22Rv1 (cell line): ENCODE measurements at regions not wholly inside any gene's neighbourhood (a gene's known extent, or its start where the extent isn't known, plus 50 kb on each side); places are given as distances from the start of the nearest gene placed in this dataset.

Experiments
- H3K27ac ChIP-seq: fragments of 450-650 bp; 2 replicates; pipeline ENCODE4 v1.5.1; 2017
- CTCF ChIP-seq: fragments of 450-650 bp; IDR thresholded peaks from 2 replicates; pipeline ENCODE4 v1.5.1; 2017; ENCODE audit warnings: mild to moderate bottlenecking
- ZFX ChIP-seq: fragments of 450-650 bp; IDR thresholded peaks from 2 replicates; pipeline ENCODE4 v1.6.1; 2017; ENCODE audit warnings: antibody characterized with exemption, borderline replicate concordance

DNA sequence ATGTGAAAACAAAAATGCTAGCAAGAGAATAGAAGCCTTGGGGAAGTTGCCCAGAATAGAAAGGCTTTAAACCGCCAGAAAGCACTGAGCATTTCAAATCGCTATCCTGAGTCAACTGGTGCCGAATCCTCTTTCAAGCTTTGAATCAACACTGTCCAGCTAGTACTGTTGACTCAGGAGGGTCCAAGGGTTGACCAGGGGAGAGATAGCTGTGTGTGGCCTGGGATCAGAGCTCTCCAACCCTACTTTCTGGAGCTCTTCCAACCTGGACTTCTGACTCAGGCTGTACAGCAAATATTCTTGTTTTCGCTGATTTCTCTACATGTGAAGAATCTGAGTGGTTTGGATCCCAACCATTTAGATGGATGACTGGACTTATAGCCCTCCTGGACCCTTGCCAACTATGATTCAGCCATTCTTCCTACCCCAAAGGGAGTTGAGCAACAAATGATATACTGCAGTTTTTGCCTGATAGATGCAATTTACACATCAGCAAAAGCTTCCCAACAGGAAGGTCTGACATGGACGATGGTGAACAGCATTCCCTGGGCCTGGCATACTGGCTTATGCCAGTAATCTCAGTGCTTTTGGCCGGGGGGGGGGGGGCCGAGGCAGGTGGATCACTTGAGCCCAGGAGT, 154.0 kb upstream of the SDK2 start:
- H3K27ac ChIP-seq: no peak overlapping the region
- TF ChIP-seq CTCF (no peak), ZFX (no peak)

DNA sequence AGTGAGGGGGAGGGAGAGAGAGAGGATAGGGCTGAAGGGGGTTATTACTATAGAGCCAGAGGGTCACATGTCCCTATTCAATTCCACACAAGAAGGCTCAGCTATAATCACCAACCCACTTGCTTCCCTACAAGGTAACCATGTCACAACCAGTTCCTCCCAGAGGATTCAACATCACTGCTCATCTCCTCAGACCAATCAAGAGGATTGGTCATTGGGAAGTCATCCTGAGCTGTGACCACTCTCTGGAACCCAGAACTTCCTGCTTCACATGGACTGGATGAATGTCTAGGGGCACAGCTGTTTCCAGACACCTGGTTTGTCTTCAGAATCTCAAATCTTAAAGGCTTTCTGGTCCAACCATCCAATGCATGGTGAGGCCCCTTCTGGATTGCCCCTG, 154.9 kb upstream of the SDK2 start:
- TF ChIP-seq CTCF: no peak
- no peak for TF ChIP-seq ZFX
- no peak overlapping the region for H3K27ac ChIP-seq

DNA sequence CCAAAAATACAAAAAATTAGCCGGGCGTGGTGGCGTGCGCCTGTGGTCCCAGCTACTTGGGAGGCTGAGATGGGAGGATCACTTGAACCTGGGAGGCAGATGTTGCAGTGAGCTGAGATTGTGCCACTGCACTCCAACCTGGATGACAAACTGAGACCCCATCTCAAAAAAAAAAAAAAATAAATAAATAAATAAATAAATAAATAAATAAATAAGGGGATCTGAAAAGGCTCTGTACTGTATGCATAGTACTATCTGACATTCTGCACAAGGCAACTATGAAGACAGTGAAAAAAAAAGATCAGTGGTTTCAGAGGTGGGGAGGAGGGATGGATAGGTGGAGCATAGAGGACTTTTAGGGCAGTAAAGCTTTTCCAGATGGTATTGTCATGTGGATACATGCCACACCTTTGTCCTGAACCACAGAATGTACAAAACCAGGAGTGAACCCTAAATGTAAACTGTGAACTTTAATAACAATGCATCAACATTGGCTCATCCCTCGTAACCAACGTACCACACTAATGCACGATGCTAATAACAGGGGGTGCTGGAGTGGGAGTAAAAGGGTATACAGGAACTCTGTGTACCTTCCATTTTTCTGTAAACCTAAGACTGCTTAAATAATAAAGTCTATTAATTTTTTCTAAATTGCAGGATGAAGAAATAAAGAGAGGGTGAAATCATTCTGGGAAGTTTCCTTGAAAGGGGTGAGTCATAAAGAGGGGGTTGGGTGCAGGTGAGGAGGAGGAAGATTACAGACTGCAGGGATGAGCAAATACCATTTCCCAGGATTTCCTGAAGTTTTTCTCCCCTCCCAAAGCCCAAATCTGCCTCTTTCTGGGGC, 155.8 kb upstream of the SDK2 start:
- no peak for TF ChIP-seq ZFX
- TF ChIP-seq CTCF: no peak
- H3K27ac ChIP-seq: no peak overlapping the region

GRCh38 chr17:73800893-73801292, 156.6 kb upstream of the SDK2 start:
- no peak overlapping the region for H3K27ac ChIP-seq
- TF ChIP-seq ZFX (no peak), CTCF (no peak)

- no peak for TF ChIP-seq CTCF
- TF ChIP-seq ZFX: no peak
- H3K27ac ChIP-seq: no peak overlapping the region
These were observed 157.3 kb upstream of the SDK2 start for GRCh38 chr17:73801455-73802100.

DNA sequence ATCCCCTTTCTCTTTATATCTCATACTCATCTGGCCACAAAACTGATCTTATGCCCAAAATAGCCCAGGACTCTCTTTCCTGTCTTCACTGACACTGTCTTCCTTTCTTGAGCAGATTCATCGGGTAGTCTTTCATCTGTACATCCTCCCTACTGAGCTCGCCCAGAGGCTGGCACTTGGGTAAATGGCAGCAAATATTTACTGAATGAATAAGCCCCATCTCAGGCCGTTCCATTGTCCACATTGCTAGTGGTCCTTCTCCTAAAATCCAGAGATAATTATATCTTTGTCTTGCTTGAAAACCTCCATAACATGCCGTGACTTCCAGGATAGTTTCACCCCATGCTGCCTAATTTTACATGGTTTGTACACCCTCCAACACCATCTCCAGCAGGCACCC, 158.1 kb upstream of the SDK2 start:
- no peak overlapping the region for H3K27ac ChIP-seq
- TF ChIP-seq ZFX (no peak), CTCF (no peak)

- no peak for TF ChIP-seq CTCF
- TF ChIP-seq ZFX: no peak
- H3K27ac ChIP-seq: no peak overlapping the region
These were observed 158.6 kb upstream of the SDK2 start for GRCh38 chr17:73802871-73803270.
